ENCODE measurements at regions not wholly inside any gene's neighbourhood (a gene's known extent, or its start where the extent isn't known, plus 50 kb on each side); places are given as distances from the start of the nearest gene placed in this dataset.

DNA sequence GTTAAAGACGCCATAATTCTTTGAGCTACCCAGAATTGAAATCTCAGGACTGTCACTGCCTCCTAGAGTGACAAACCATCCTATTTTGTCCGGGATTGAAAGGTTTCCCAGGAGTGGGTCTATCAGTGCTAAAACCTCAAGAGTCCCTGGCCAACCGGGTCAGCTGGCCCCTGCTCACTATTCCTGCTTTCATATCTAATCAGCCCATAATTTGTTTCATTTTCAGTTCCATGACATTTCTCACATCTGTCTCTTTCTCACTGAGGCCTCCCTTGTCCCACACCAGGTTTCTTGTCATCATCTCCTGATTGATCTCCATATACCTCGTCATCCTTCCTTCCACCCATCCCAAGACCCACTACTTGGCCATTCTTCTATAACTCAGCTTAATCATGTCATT lies 98.2 kb downstream of the SLC35B3 start:
- no peak for TF ChIP-seq POLR2A (IDR thresholded peaks at IDR 0.05)
- no peak for TF ChIP-seq CTCF (IDR thresholded peaks at IDR 0.05)

Data from uterus (tissue), 2 donors.